Osteoblast (primary cell): ENCODE measurements at regions not wholly inside any gene's neighbourhood (a gene's known extent, or its start where the extent isn't known, plus 50 kb on each side); places are given as distances from the start of the nearest gene placed in this dataset.
A peak's percentile ranks its signal among the peaks of the same experiment; 100 is the strongest.

Experiments
- DNase-seq: peaks from one replicate; pipeline ENCODE4 v3.0.0; 2011; ENCODE audit warnings: low spot score, mixed read lengths; ENCODE audit not compliant: insufficient read length; ENCODE audit errors: missing footprints
- H2AFZ ChIP-seq: 2 replicates; pipeline ENCODE4 v1.6.0; 2011; ENCODE audit warnings: mild to moderate bottlenecking, low read length
- H3K27ac ChIP-seq: 2 replicates; pipeline ENCODE4 v1.5.1; 2011; ENCODE audit warnings: mild to moderate bottlenecking, low read depth, low read length, moderate library complexity
- H3K27me3 ChIP-seq: 2 replicates; pipeline ENCODE4 v1.6.0; 2012; ENCODE audit warnings: mild to moderate bottlenecking, control low read depth, inconsistent platforms, low read length, moderate library complexity; ENCODE audit not compliant: insufficient read depth
- H3K36me3 ChIP-seq: 2 replicates; pipeline ENCODE4 v1.5.1; 2011; ENCODE audit warnings: mild to moderate bottlenecking, low read length, control low read depth, moderate library complexity; ENCODE audit not compliant: insufficient read depth
- H3K4me1 ChIP-seq: 2 replicates; pipeline ENCODE4 v1.5.1; 2011; ENCODE audit warnings: mild to moderate bottlenecking, low read length, control low read depth, moderate library complexity; ENCODE audit not compliant: insufficient read depth
- H3K4me2 ChIP-seq: 2 replicates; pipeline ENCODE4 v1.6.0; 2011; ENCODE audit warnings: mild to moderate bottlenecking, low read length; ENCODE audit not compliant: insufficient read depth
- H3K4me3 ChIP-seq: fragments of 200-600 bp; sonication (generic); 3 replicates; pipeline ENCODE4 v1.5.1; 2012; ENCODE audit warnings: mild to moderate bottlenecking, low read length, inconsistent platforms; ENCODE audit not compliant: insufficient read depth
- H3K79me2 ChIP-seq: 2 replicates; pipeline ENCODE4 v1.6.0; 2012; ENCODE audit warnings: mild to moderate bottlenecking, low read length, control low read depth, inconsistent platforms; ENCODE audit not compliant: insufficient read depth
- H3K9me3 ChIP-seq: 2 replicates; pipeline ENCODE4 v1.5.1; 2011; ENCODE audit warnings: low read depth, low read length, control low read depth
- H4K20me1 ChIP-seq: 2 replicates; pipeline ENCODE4 v1.6.0; 2012; ENCODE audit warnings: mild to moderate bottlenecking, low read length, control low read depth; ENCODE audit not compliant: insufficient read depth
- TF ChIP-seq, protein P1 (sequence below): IDR thresholded peaks from 2 replicates; pipeline ENCODE4 v1.5.1; 2011; ENCODE audit warnings: mild to moderate bottlenecking, low read depth, low read length, moderate library complexity; ENCODE audit errors: extremely low read depth

DNA sequence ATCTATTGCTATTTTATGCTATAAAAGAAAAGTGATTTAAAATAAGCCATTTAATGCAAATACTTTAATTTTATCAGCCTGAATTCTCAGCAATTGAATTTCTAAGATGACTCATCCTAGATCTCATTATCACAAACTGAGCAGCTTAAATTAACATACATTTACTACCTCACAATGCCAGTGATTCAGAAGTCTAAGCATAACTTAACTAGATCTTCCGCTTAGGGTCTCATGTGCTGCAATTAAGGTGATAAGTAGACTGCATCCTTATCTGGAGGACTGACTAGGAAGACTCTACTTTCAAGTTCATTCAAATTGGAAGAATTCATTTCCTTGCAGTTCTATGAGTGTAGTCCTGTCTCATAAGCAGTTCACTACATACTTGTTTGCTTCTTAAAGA is 286.6 kb downstream of the COL11A1 start:
- Histone ChIP-seq H3K36me3 (no peaks in the 10 kb centered on the region), H3K9me3 (no peaks in the 10 kb centered on the region), H3K79me2 (no peaks in the 10 kb centered on the region), H3K27me3 (no peaks in the 10 kb centered on the region), H3K4me1 (no peaks in the 10 kb centered on the region), H3K27ac (no peak overlapping the region), H3K4me2 (no peak overlapping the region), H2AFZ (no peak overlapping the region), H3K4me3 (no peak overlapping the region), H4K20me1 (no peaks in the 10 kb centered on the region)
- TF ChIP-seq, protein P1, sequence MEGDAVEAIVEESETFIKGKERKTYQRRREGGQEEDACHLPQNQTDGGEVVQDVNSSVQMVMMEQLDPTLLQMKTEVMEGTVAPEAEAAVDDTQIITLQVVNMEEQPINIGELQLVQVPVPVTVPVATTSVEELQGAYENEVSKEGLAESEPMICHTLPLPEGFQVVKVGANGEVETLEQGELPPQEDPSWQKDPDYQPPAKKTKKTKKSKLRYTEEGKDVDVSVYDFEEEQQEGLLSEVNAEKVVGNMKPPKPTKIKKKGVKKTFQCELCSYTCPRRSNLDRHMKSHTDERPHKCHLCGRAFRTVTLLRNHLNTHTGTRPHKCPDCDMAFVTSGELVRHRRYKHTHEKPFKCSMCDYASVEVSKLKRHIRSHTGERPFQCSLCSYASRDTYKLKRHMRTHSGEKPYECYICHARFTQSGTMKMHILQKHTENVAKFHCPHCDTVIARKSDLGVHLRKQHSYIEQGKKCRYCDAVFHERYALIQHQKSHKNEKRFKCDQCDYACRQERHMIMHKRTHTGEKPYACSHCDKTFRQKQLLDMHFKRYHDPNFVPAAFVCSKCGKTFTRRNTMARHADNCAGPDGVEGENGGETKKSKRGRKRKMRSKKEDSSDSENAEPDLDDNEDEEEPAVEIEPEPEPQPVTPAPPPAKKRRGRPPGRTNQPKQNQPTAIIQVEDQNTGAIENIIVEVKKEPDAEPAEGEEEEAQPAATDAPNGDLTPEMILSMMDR = no peak
- DNase-seq = no peak

DNA sequence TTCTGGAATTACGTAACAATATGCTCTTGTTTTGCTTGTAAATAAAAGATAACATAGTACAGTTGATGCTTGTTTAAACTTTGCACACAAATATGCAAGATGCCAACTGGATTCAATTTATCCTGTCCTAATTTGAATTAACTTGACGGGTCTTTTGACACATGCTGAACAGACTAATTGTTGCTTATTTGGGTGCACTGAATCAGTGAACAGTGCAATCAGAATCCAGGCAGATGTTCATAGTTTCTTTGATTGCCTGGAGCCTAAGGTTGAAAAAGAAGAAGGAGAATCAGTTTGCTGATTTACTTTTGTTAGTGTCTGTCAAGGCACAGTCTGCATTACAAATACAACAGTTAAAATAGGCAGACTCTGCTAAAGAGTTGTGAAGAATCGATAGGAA is 307.9 kb downstream of the COL11A1 start:
- Histone ChIP-seq H3K9me3 (no peaks in the 10 kb centered on the region), H4K20me1 (no peaks in the 10 kb centered on the region), H3K4me3 (no peak overlapping the region), H3K79me2 (no peaks in the 10 kb centered on the region), H3K4me1 (peaks cover 6% of the 10 kb centered on the region), H3K4me2 (no peak overlapping the region), H3K27me3 (no peaks in the 10 kb centered on the region), H3K36me3 (no peaks in the 10 kb centered on the region), H3K27ac (no peak overlapping the region), H2AFZ (no peak overlapping the region)
- TF ChIP-seq, protein P1 = no peak
- DNase-seq = no peak

DNA sequence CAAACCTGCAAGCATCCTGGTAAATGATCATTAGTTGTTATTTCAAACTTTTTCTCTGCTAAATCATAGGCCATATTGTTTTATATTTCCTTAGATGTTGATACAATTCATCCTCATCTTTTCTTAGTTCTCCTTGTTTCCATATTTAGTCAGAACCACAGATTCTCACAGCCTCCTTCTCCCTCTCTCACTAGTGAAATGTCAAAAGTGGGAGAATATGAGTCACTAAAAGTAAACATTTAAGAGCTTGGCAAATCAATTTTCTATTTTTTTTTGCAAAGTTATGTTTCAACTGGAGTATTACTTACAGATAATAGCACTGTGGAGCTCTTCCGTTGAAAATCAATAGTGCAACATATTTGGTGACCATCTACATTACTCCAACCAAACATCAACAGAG is 308.8 kb downstream of the COL11A1 start:
- Histone ChIP-seq H3K4me1 (peaks cover 6% of the 10 kb centered on the region), H3K36me3 (no peaks in the 10 kb centered on the region), H3K27me3 (no peaks in the 10 kb centered on the region), H3K27ac (no peak overlapping the region), H3K4me3 (no peak overlapping the region), H4K20me1 (no peaks in the 10 kb centered on the region), H3K9me3 (no peaks in the 10 kb centered on the region), H3K4me2 (no peak overlapping the region), H3K79me2 (no peaks in the 10 kb centered on the region), H2AFZ (peak overlapping the region; percentile 82)
- no peak for DNase-seq
- TF ChIP-seq, protein P1 = no peak

DNA sequence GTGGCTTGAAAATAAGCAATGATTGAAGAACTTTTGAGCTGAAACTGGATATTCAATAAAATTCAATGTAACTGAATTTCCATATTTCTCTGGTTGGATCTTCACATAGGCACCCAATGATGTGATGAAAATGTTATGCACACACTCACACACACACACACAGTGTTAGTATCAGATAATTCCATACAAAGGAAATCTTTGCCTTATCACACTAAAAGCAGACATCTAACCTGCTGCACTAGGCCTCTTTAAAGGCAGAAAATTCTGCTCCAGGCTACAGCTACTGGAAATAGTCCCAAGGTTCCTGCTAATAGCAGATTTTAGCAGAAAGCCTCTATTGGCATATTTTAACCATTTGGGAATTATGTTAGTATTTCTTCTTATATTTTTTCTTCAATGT is 309.6 kb downstream of the COL11A1 start:
- Histone ChIP-seq H3K27ac (no peak overlapping the region), H3K4me2 (no peak overlapping the region), H3K27me3 (no peaks in the 10 kb centered on the region), H3K4me1 (peaks cover 6% of the 10 kb centered on the region), H3K36me3 (no peaks in the 10 kb centered on the region), H4K20me1 (no peaks in the 10 kb centered on the region), H3K9me3 (no peaks in the 10 kb centered on the region), H3K4me3 (no peak overlapping the region), H3K79me2 (no peaks in the 10 kb centered on the region), H2AFZ (no peak overlapping the region)
- TF ChIP-seq, protein P1 = no peak
- no peak for DNase-seq
